Stimulated activated CD4-positive, alpha-beta T cell treated with anti-CD3 and anti-CD28 coated beads, Interleukin-1b, Interleukin-23, amount 100 ng/mL, for 1 hour (primary cell): ENCODE measurements at regions not wholly inside any gene's neighbourhood (a gene's known extent, or its start where the extent isn't known, plus 50 kb on each side); places are given as distances from the start of the nearest gene placed in this dataset.

Source experiments
- DNase-seq, 2 donors: peaks; one replicate each; pipeline ENCODE4 v3.0.0-alpha.2; 2020; ENCODE audit warnings: low read depth in 2 of 2

DNA sequence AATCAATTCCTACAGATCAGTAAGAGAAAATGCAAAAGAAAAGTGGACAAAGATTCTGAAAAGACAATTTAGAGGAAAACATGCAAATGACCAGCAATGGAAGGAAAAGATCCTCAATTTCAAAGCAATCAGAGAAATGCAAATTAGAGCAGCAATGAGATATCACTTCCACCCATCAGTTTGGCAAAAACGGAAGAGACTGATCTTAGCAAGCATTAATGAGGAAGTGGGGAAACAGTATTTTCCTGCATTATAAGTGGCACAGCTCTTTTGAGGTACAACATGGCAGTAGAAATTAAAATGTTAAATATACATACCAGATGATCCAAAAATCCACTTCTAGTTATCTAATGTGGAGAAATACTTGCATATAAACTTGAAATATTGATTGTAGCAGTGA, 69.1 kb upstream of the SLC7A1 start:
- DNase-seq = no peak

DNA sequence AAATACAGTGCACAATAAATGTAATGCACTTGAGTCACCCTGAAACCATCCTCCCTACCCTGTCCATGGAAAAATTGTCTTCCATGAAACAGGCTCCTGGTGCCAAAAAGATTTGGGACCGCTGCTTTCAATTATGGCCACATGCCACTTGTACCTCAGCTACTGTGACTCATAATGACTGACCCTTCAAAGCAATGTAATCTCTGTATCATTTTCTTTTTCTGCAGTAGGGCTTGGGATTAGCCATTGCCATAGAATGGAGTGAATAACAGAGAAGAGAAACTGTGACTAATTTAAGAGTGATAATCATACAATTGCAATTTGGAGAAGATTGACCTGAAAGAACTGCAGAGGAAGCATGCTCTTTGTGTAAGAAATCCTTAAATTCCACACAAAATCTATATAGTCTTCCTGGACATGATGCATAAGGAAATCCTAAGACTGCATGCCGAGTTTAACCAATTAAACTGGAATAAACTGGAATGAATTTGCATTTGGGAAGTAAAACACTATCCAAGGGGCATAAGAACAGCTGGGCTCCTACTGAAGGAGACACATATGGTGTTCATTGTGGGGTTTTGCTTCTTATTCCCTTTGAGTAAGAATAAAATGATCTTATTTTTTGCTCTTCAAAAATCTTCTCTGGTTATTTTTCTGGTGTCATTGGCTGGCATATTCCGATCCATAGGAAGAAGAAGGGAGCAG, 59.5 kb upstream of the SLC7A1 start:
- DNase-seq = no peak

DNA sequence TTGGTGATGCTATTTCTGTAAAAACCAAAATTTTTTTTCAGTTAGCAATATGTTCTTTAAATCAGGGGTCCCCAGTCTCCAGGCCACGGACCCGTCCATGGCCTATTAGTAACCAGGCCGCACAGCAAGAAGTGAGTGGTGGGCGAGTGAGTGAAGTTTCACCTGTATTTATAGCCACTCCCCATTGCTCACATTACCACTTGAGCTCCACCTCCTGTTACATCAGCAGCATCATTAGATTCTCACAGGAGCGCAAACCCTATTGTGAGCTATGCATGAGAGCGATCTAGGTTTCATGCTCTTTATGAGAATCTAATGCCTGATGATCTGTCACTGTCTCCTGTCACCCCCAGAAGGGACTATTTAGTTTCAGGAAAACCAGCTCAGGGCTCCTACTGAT, 58.9 kb upstream of the SLC7A1 start:
- DNase-seq = no peak

DNA sequence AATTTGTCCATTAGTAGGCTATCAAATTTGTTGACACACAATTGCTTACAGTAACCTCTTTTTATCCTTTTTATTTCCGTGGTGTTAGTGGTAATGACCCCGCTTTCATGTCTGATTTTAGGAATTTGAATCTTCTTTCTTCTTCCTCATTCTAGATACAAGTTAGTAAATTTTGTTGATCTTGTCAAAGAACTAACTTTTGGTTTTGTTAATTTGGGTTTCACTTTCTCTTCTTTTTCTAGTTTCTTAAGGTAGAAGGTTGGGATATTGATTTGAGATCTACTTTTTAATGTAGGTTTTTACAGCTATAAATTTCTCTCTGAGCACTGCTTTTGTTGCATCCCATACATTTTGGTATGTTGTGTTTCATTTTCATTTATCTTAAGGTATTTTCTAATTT, 53.3 kb upstream of the SLC7A1 start:
- no peak for DNase-seq
